H9 (cell line): ENCODE measurements at regions not wholly inside any gene's neighbourhood (a gene's known extent, or its start where the extent isn't known, plus 50 kb on each side); places are given as distances from the start of the nearest gene placed in this dataset.

Source experiments
- DNase-seq: peaks from one replicate; pipeline ENCODE4 v3.0.0-alpha.2; 2017
- H2AFZ ChIP-seq: one replicate; pipeline ENCODE4 v1.6.1; 2013; ENCODE audit warnings: mild to moderate bottlenecking, low read length, control low read depth, moderate library complexity
- H2AK5ac ChIP-seq: 2 replicates; pipeline ENCODE4 v1.6.1; 2013; ENCODE audit warnings: low read length, control low read depth, mixed read lengths; ENCODE audit not compliant: insufficient read length
- H2BK120ac ChIP-seq: one replicate; pipeline ENCODE4 v1.6.1; 2013; ENCODE audit warnings: low read depth, mild to moderate bottlenecking, low read length, control low read depth, inconsistent platforms; ENCODE audit not compliant: poor library complexity, severe bottlenecking
- H2BK12ac ChIP-seq: 2 replicates; pipeline ENCODE4 v1.6.1; 2013; ENCODE audit warnings: low read length, control low read depth, mixed read lengths, low read depth; ENCODE audit not compliant: insufficient read length
- H2BK15ac ChIP-seq: 2 replicates; pipeline ENCODE4 v1.6.1; 2013; ENCODE audit warnings: low read depth, low read length, control low read depth
- H2BK20ac ChIP-seq: one replicate; pipeline ENCODE4 v1.6.1; 2013; ENCODE audit warnings: low read depth, mild to moderate bottlenecking, low read length, control low read depth, inconsistent platforms; ENCODE audit not compliant: poor library complexity, severe bottlenecking
- H2BK5ac ChIP-seq: 2 replicates; pipeline ENCODE4 v1.6.1; 2013; ENCODE audit warnings: low read length, control low read depth, mixed read lengths; ENCODE audit not compliant: insufficient read length
- H3K14ac ChIP-seq: 2 replicates; pipeline ENCODE4 v1.6.1; 2013; ENCODE audit warnings: low read length, control low read depth; ENCODE audit not compliant: insufficient read depth
- H3K18ac ChIP-seq: 2 replicates; pipeline ENCODE4 v1.6.1; 2013; ENCODE audit warnings: low read depth, mild to moderate bottlenecking, mixed read lengths, low read length, control low read depth; ENCODE audit not compliant: insufficient read length
- H3K23ac ChIP-seq: 2 replicates; pipeline ENCODE4 v1.6.1; 2013; ENCODE audit warnings: low read length, control low read depth, mixed read lengths, low read depth; ENCODE audit not compliant: insufficient read length
- H3K23me2 ChIP-seq: 2 replicates; pipeline ENCODE4 v1.6.1; 2013; ENCODE audit warnings: low read depth, mild to moderate bottlenecking, mixed read lengths, low read length, control low read depth; ENCODE audit not compliant: insufficient read length, poor library complexity, severe bottlenecking
- H3K27ac ChIP-seq: 2 replicates; pipeline ENCODE4 v1.5.1; 2013; ENCODE audit warnings: low read length, control low read depth, mixed read lengths, low read depth; ENCODE audit not compliant: insufficient read length
- H3K27me3 ChIP-seq: 2 replicates; pipeline ENCODE4 v1.6.1; 2013; ENCODE audit warnings: low read length, control low read depth, inconsistent platforms; ENCODE audit not compliant: insufficient read depth
- H3K4ac ChIP-seq: 2 replicates; pipeline ENCODE4 v1.6.1; 2013; ENCODE audit warnings: low read depth, mild to moderate bottlenecking, control low read depth, inconsistent platforms, low read length, moderate library complexity
- H3K4me1 ChIP-seq: 2 replicates; pipeline ENCODE4 v1.6.1; 2013; ENCODE audit warnings: low read length, control low read depth, inconsistent platforms; ENCODE audit not compliant: insufficient read depth
- H3K4me2 ChIP-seq: 2 replicates; pipeline ENCODE4 v1.6.1; 2013; ENCODE audit warnings: low read length, control low read depth, mixed read lengths; ENCODE audit not compliant: insufficient read length, insufficient read depth
- H3K56ac ChIP-seq: 2 replicates; pipeline ENCODE4 v1.6.1; 2013; ENCODE audit warnings: low read depth, mild to moderate bottlenecking, mixed read lengths, low read length, control low read depth; ENCODE audit not compliant: insufficient read length
- H3K79me1 ChIP-seq: 2 replicates; pipeline ENCODE4 v1.6.1; 2013; ENCODE audit warnings: low read depth, mild to moderate bottlenecking, moderate library complexity, low read length, control low read depth, inconsistent platforms; ENCODE audit not compliant: insufficient read depth, poor library complexity, severe bottlenecking
- H3K79me2 ChIP-seq: 2 replicates; pipeline ENCODE4 v1.6.1; 2013; ENCODE audit warnings: low read length, control low read depth, inconsistent platforms; ENCODE audit not compliant: insufficient read depth
- H3K9ac ChIP-seq: 2 replicates; pipeline ENCODE4 v1.6.1; 2013; ENCODE audit warnings: low read length, control low read depth, mixed read lengths; ENCODE audit not compliant: insufficient read length; ENCODE audit errors: extremely low read depth
- H3K9me3 ChIP-seq: one replicate; pipeline ENCODE4 v1.6.1; 2013; ENCODE audit warnings: low read depth, low read length, inconsistent platforms; ENCODE audit not compliant: control insufficient read depth
- H3T11ph ChIP-seq: one replicate; pipeline ENCODE4 v1.6.1; 2013; ENCODE audit warnings: mild to moderate bottlenecking, low read length, control low read depth, inconsistent platforms
- H4K20me1 ChIP-seq: one replicate; pipeline ENCODE4 v1.6.1; 2013; ENCODE audit not compliant: control insufficient read depth, insufficient read length, insufficient read depth
- H4K5ac ChIP-seq: 2 replicates; pipeline ENCODE4 v1.6.1; 2013; ENCODE audit warnings: low read depth, mild to moderate bottlenecking, mixed read lengths, low read length, control low read depth; ENCODE audit not compliant: insufficient read length
- H4K8ac ChIP-seq: replicated peaks from 2 replicates; pipeline ENCODE4 v1.6.1; 2013; ENCODE audit warnings: low read length, control low read depth, mixed read lengths, low read depth; ENCODE audit not compliant: insufficient read length
- H4K91ac ChIP-seq: 2 replicates; pipeline ENCODE4 v1.6.1; 2013; ENCODE audit warnings: low read depth, mild to moderate bottlenecking, moderate library complexity, mixed read lengths, low read length, control low read depth; ENCODE audit not compliant: insufficient read length
- H3K27ac Mint-ChIP-seq, 3 experiments: 2 replicates in 2 of 3; 3 replicates in 1 of 3; pipeline ENCODE4 v1.8.0; 2020 to 2021; ENCODE audit warnings: mixed read lengths in 3 of 3, mild to moderate bottlenecking in 1 of 3, moderate library complexity in 1 of 3
- H3K27me3 Mint-ChIP-seq: 2 replicates; pipeline ENCODE4 v1.8.0; 2021; ENCODE audit warnings: low read depth, mild to moderate bottlenecking, moderate library complexity, mixed read lengths
- H3K36me3 Mint-ChIP-seq, 3 experiments: 2 replicates in 2 of 3; 3 replicates in 1 of 3; pipeline ENCODE4 v1.8.0; 2020 to 2021; ENCODE audit warnings: low read depth in 3 of 3, mixed read lengths in 3 of 3; ENCODE audit not compliant: insufficient read depth in 1 of 3
- H3K4me1 Mint-ChIP-seq, 2 experiments: 2 replicates each; pipeline ENCODE4 v1.8.0; 2020; ENCODE audit warnings: mixed read lengths in 2 of 2
- H3K4me3 Mint-ChIP-seq, 2 experiments: 2 replicates in 1 of 2; 3 replicates in 1 of 2; pipeline ENCODE4 v1.8.0; 2020 to 2021; ENCODE audit warnings: mild to moderate bottlenecking in 2 of 2, mixed read lengths in 2 of 2, moderate library complexity in 1 of 2
- H3K9me3 Mint-ChIP-seq, 2 experiments: 2 replicates in 1 of 2; 3 replicates in 1 of 2; pipeline ENCODE4 v1.8.0; 2020; ENCODE audit warnings: mild to moderate bottlenecking in 2 of 2, mixed read lengths in 2 of 2, moderate library complexity in 1 of 2
- CTCF ChIP-seq: fragments of 200-600 bp; sonication (generic); conservative IDR thresholded peaks from 3 replicates; pipeline ENCODE4 v1.8.0; 2021; ENCODE audit warnings: antibody characterized with exemption, mild to moderate bottlenecking
- WGBS: extraction: QIAGEN DNeasy Blood & Tissue Kit; methylation state at CpG from one replicate; pipeline ENCODE4 v1.1.7; 2013; ENCODE audit warnings: missing lambda C conversion rate, low lambda C conversion rate, mixed read lengths; ENCODE audit not compliant: insufficient read length; ENCODE audit errors: extremely low coverage; 5-methylcytosine and 5-hydroxymethylcytosine counted together

GRCh38 chr12:4169959-4170358 is 103.6 kb upstream of the CCND2 start:
- WGBS: no CpG with 5 or more reads among the region's 4 CpGs
- Histone ChIP-seq H3K79me1 (no peaks in the 10 kb centered on the region), H3K27me3 (no peaks in the 10 kb centered on the region; the same call in 1 of the 2 replicates), H2BK20ac (no peak overlapping the region), H4K5ac (no peak overlapping the region), H3K4me1 (peaks cover 2% of the 10 kb centered on the region; the same call in 1 of the 2 replicates), H4K8ac (no peak overlapping the region), H3K9me3 (no peaks in the 10 kb centered on the region), H3K23ac (no peak overlapping the region), H3K23me2 (peaks cover 1% of the 10 kb centered on the region), H3K14ac (no peak overlapping the region), H4K20me1 (no peaks in the 10 kb centered on the region), H3K56ac (no peak overlapping the region), H3K18ac (no peak overlapping the region), H3K79me2 (no peaks in the 10 kb centered on the region), H2BK15ac (no peak overlapping the region), H4K91ac (no peak overlapping the region), H3K4ac (no peak overlapping the region), H3K4me2 (no peak overlapping the region), H2BK120ac (no peak overlapping the region), H2AFZ (no peak overlapping the region), H3K9ac (no peak overlapping the region), H3K27ac (no peak overlapping the region), H2AK5ac (no peak overlapping the region), H2BK12ac (no peak overlapping the region), H3T11ph (no peak overlapping the region), H2BK5ac (no peak overlapping the region)
- TF ChIP-seq CTCF: no peak
- H3K4me3 Mint-ChIP-seq: no peak overlapping the region
- peaks cover 26% of the 10 kb centered on the region for H3K27me3 Mint-ChIP-seq
- H3K9me3 Mint-ChIP-seq: no peaks in the 10 kb centered on the region; a peak in 1 of 5 replicates
- no peak overlapping the region for H3K27ac Mint-ChIP-seq
- H3K4me1 Mint-ChIP-seq: peaks cover 19 to 30% of the 10 kb centered on the region in 2 experiments
- DNase-seq: no peak
- no peaks in the 10 kb centered on the region; a peak in 1 of 7 replicates for H3K36me3 Mint-ChIP-seq
